GM21786 (cell line): ENCODE measurements at regions not wholly inside any gene's neighbourhood (a gene's known extent, or its start where the extent isn't known, plus 50 kb on each side); places are given as distances from the start of the nearest gene placed in this dataset.

Experiments
- ATAC-seq: cut with Tn5 transposase; IDR thresholded peaks from one replicate; pipeline ENCODE4 v1.9.1; 2021; ENCODE audit not compliant: unreplicated experiment

DNA sequence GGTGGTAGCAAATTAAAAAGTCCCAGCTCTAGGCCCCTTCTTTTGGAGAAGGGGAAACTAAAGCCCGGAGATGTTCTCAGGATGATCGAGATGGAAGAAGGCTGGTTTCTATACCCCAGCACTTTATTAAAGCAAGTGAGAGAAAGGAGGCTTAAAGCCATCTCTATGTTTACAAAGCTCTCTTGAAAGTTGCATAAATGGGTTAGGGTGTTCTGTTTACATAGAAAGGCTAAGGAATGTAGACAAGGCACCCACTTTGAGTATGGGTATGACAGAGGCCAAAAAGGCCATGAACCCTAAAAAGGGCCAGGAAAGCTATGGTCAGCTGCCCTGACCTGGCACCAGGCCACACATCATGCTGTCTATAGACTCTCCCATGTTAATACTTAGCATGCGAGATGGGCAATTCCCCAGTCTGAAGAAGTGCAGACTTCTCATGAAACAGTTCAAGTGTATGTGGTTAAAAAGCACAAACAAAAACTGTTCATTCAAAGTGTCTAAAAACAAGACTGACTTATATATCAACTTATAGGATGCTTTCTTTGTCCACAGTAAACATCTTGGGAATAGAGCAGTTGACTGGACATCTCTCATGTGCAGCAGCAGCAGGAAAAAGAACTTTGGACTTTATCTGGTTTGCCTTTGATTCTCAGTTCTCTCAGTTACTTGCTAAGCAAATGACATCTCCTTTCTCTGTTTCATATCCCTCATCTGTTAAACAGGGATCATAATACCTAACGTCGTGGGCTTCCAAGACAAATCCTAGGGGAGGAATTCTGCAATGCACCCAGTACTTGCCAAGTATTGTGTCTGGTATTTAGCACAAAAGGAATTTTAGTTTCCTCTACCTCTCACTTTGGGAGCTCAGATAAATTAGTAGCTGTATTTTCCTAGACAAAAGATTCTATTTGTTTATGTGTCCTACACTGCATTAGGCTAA, 521.6 kb downstream of the PLPP3 start:
- no peak for ATAC-seq

DNA sequence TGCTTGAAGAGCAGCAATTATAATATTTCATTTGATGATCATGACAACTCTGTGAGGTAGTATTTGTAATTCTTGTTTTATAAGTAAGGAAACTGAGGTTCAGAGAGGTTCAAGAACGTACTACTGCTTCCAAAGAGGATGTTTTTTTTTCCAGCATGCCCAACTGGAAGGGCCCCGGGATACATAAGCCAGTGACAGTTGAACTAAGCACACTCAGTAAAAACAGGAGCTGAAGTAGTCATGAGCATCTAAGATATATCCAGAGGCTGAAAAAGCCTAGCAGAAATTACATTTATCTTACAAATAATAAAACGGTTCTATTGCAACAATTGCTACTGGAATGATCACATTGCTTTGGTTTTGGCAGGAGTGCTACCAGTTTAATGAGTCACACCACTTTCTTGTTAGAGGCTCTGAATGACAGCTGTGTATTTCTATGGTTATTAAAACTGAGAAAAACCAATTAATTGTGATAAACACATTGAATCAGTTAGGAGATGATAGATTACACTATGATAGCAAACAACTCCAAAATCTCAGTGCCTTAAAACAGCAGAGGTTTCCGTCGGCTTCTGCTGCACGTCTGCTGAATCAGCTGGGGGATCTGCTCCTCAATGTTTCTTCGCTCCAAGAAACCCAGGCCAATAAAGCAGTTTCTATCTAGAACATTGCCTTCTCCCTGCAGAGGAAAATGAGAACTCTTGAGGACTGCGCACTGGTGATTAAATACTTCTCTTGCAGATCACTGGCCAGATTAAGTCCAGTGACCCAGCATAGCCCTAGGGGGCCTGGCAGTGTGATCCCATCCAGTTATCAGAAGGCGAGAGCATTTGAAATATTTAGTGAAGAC, 522.7 kb downstream of the PLPP3 start:
- ATAC-seq: no peak

DNA sequence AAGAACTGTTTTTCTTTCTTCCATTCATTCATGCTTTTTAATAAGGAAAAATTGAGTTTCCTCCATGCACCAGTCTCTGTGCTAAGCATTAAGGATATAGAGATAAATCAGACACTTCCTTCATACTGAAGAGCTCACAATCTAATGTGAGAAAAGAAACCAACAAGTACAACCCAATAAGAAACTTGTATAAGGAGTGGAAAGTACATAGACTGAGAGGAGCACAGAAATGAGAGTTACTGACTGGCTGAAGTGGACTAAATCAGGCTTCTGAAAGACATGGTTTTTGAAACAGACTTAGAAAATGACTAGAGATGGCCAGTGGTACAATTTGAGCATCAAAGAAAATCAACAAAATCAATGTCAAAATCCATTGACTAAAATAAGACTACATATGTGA, 524.4 kb downstream of the PLPP3 start:
- ATAC-seq: no peak

DNA sequence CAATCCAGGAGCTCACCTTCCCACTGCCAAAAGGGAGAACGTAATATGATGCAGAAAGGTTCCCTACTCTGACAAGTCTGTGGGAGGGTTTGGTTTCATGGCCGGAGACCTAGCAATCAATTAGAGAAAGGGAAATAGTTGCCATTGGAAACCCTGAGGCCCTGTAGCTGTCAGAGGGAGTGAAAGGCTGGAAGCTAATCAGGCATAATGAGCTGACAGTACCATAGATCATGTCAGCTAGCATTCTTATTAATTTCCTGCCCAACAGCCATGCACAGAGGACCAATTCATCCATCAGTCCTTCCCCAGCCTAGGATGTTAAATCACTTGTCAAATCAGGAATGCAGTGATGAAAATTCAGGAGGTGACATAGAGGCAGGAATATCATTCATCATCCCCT, 527.3 kb downstream of the PLPP3 start:
- ATAC-seq: no peak

DNA sequence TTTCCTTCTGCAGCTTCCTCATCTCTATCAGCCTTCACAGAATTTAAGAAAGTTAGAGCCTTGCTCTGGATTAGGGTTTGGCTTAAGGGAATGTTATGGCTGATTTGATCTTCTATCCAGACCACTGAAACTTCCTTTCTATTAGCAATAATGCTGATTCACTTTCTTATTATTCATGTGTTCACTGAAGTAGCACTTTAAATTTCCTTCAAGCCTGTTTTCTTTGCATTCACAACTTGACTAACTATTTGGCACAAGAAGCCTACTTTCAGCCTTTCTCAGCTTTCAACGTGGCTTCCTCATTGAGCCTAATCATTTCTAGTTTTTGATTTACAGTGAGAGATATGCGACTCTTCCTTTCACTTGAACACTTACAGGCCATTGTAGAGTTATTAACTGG, 528.5 kb downstream of the PLPP3 start:
- no peak for ATAC-seq

DNA sequence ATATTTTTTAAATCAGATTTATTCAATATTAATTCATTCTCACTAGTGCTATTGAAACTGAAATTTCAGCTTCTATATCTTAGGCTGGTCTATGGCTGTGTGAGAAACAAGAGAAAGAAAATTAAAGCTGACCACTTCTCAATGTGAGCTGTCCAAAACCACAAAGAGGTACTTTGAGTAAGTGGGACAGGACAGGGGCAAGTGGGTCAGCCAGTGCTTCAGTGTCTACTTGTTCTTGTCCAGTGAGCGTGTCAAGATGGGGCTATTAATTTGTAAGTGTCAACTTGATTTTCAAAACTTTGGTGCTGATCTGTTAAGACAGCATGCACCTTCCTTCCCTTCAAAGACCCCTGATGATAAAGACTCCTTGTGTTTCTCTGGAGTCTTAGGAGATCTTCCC, 533.9 kb downstream of the PLPP3 start:
- ATAC-seq: peak; percentile 78

DNA sequence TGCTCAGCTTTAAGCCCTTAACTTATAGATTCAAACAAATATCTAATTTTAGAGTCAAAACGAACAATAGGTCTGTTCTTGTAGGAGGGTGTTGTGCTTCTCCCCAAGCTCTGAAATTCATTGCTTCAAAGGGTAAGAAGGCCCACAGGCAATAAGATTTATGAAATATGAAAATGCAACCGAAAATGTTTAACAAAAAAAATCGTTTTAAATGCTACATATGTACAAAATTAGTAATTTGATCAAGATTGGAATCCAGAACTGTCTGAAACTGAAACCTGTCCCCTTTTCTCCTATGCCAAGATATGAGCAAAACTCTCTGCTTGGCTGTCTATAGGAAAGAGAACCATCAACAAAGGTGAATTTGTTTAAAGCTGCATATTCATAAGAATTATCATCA, 534.3 kb downstream of the PLPP3 start:
- ATAC-seq: peak; percentile 57

DNA sequence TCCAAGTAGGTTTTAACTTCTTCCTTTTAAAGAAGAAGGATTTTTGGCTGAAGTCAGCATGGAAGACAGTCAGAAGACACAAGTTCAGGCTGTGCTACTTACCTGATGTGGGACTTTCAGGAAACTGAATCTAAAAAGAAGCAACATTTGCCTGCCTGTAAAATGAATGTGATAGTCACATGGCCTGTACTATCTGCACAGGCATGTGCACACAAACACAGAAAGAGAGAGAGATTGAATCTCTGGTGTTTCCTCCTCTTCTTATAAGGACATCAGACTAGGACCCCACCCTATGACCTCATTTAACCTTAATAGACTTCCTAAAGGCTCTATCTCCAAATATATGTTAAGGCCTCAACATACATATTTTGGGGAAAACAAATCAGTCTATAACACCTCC, 542.9 kb downstream of the PLPP3 start:
- no peak for ATAC-seq

DNA sequence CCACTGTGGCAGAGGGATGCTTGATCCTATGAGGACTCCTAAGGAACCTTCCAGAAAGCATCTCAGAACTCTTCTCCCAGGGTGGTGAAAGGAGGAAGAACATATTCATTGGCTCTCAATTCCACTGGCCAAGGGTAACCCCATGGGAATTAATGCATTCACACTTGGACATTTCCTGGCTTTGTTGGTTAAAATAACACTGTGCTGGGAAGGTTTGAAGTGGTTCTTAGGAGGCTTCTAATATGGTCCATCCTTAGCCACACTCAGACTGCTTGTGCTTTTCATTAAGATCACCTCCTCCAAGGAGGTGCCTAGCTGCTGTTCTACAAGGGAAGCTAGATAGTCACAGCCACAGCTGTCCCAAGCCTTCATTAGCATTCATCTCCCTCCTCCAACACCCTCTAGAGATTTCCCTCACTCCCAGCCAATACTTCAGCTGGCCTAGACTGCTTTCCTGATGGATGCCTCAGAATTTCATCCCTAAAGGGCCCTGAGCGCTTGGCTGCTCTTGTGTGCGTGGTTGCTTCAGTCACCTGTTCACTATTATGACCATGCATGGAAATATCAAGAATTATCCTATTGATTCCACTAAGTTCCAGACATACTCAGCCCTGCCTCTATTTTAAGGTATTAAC, 544.4 kb downstream of the PLPP3 start:
- no peak for ATAC-seq

DNA sequence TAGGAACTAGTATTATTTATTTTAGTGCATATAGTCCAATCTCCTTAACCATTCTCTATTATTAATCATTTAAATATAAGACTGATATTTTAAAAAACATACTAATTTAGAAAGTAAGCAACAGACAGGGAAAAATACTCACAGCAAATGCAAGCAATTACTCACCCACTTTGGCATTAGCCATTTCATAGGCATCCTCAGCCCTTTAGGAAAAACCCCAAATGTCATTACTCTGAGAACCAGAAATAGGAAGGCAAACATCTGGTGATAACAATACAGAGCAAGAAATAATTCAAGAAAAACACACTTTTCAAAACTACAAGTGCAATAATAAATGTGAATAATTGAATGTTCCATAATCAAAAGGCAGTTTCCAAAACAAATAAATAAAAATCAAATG, 545.1 kb downstream of the PLPP3 start:
- no peak for ATAC-seq

DNA sequence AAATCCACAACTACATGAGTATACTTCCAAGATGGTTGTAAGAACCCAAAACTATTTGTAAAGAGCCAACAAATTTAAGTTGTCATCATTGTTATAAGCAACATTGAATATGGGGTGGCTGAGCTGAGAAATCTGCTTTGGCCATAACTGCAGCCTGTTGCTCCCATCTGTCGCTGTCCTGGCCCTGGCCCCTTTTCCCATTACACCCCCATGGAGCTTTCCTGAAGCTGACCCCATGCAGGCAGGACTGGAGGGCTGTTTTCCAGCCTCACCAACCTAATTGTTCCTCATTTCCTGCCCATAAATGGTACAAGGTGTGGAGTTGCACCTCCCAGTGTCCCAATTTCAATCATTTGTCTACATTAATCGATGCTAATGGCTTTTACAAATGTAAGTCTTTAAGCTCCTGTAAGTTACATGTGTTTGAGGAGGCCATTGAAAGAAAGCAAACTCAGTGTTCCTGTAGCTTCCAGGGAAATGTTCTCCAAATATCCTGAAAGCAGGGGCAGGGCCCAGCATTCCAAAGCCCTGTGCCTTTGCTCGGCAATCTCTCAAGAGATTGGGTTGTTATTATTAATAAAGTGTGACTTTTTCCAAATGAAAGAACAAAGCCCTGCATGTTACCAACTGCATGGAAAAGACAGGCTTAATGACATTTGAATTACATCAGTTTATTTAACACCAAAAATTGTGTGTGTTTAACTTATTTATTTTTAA, 545.9 kb downstream of the PLPP3 start:
- ATAC-seq: no peak

DNA sequence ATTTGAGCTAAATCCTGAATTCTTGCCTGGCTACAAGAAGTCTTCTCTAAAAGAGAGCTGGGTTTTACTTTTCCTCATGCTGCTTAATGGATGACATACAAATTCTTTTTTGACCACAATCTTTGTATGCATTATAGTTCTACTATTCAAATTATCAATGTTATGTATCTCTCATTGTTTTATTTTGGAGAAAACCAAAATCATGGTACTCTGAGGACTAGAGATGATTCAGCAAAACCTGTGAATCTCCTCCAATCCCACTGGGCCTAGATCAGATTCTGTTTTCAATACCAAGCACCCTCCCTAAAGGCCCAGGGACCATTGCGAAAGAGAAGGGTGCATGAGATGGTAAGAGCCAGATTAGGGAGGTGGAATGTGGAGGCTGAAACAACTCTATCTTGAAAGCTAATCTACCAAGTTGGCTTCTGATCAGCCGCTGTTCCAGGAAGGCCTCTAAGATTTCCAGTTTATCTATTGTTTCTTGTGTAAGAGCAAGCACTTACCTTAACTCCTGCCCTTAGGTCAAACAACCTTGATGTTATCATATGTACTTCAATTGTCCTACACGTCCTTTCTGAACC, 547.2 kb downstream of the PLPP3 start:
- no peak for ATAC-seq

DNA sequence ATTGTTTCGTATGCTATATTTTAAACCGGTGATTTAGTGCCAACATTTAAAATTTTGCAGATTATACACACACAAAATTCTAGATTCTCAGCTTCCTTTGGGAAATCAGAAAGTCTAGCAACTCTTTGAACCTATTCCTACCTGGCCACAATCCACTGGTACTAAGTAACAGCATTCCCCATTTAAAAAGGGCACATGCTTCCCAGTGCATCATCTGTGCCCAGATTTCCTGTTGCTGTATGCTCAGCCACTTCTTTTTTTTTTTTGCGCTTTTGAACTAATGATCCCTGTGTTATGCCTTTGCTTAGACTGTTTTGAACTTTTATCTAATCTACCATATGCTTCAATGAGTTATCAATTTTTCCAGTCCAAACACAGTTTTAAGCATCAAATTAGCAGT, 548.4 kb downstream of the PLPP3 start:
- no peak for ATAC-seq

DNA sequence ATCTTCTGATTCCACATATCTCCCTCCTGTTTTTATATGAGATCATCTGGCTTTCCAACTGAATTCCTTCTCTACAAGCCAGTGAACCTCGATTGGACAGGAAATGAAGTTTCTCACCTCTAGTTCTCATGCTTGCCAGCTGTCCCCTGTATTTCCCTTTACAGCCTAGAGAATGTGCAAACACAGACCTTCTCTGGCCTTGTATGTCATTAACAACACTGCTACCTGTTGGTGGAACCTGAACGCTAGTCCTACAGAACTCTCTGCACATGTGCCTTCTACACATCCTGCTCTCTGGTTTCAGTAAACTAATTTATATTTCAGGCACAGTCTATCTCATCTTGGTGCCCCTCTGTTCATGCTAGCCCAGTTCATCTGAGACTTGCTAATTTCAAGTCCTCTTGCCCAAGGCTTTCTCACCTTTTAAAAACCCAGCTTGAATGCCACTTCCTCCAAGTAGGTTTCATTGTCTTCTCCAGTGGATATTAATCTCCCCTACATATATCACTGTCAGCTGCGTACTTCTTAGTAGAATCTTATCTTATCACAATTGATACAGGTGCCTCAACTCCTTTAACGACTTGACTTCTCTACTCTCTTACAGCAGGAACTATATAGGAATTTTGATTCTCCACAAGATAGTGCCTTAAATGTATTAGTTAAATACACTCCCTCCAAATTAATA, 549.9 kb downstream of the PLPP3 start:
- no peak for ATAC-seq

DNA sequence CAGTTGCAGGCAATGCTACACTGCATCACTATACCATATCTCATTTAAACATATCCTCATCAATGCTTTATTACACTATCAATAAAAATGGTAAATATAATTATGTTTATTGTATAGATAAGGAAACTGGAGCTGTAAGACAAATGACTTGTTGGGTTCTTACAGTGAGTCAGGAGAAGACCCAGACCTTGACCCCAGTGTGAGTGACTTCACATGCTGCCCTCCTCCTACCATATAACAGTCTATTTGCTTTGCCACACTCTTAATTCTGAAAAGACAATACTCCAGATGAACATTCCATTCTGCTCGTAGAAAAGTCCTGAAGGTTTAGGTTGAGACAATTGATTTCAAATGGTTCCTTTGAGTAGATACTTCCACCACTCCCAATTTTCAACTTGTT, 550.5 kb downstream of the PLPP3 start:
- ATAC-seq: no peak

DNA sequence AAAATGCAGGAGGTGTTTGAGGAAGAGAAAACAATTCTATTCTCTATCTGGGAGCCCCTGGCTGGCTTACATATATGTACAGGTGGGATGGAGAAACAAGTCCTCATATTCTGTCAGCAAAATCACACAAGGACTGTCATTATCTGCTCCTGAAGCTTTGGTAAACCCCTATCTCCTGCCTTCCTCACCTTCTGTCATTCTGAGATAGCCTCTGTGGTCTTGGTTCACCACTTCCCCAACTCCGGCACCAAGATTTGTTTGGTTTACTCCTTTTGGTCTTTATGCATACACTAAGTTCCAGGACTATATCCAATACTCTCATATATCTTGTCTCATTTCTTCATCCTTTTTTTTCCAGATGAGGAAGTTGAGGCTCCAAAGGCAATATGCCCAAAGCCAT, 551.1 kb downstream of the PLPP3 start:
- peak; percentile 56 for ATAC-seq

DNA sequence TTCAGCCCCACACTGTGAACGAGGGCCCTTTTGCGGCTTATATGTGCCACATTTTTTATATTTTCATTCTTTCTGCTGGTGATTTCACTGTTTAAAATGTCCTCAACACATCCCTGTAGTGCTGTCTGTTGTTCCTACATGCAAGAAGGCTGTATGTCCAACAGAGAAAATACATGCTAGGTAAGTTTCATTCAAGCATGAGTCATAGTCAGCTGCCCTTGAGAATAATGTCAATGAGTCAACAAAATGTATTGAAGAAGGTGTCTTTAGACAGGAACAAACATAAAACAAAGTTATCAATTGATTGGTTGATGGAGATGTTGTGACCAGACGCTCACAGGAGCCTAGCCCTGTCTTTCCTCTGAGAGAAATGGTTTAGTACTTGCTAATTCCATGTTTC, 553.4 kb downstream of the PLPP3 start:
- ATAC-seq: no peak

DNA sequence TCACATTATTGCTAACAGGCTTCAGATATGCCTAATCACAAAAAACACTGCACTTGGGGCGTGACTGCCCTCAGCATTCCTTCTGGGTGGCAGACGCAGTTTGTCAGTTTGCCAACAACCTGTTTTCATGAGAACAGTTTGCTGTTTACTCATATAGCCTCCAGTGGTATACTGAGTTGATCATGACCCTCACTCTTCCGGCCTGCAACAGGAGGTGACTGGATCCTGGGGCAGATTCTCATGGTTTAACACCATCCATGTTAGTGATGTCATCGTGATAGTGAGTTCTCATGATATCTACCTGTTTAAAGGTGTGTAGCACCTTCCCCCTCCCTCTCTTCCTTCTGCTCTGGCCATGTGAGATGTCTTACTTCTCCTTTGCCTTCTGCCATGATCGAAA, 555.2 kb downstream of the PLPP3 start:
- ATAC-seq: no peak

DNA sequence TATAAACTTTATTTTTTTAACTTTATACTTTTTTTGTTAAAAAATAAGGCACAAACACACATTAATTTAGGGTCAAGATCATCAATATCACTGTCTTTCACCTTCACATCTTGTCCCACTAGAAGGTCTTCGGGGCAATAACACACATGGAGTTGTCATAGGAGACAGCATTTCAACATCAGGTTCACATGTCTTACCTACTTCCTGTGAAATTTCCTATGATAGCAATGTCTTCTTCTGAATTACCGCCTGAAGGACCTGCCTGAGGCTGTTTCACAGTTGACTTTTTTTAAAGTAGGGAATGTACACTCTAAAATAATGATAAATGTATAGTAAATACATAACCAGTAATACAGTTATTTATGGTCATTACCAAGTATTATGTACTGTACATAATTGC, 559.4 kb downstream of the PLPP3 start:
- ATAC-seq: no peak

DNA sequence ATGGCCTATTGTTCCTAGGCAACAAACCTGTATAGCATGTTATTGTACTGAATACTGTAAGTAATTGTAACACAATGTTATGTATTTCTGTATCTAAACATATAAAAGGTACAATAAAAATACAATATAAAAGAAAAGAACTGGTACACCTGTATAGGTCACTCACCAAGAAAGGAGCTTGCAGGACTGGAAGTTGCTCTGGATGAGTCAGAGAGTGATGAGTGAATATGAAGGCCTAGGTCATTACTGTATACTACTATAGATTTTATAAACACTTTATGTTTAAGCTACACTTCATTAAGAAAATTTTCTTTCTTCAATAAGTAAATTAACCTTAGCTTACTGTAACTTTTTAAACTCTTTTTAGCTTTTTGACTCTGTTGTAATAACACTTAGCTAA, 559.9 kb downstream of the PLPP3 start:
- no peak for ATAC-seq
